ENCODE measurements at regions not wholly inside any gene's neighbourhood (a gene's known extent, or its start where the extent isn't known, plus 50 kb on each side); places are given as distances from the start of the nearest gene placed in this dataset.

GRCh38 chr3:145133281-145133680 is 1027.7 kb downstream of the PLOD2 start:
- Histone ChIP-seq H4K12ac (ENCODE audit: low read depth, low read length) (no peak overlapping the region), H3K14ac (ENCODE audit: low read length) (no peak overlapping the region), H3K18ac (ENCODE audit: low read length) (no peak overlapping the region), H3K4me2 (ENCODE audit: low read length) (no peak overlapping the region), H3K79me2 (ENCODE audit: control insufficient read depth, insufficient read depth, low read length, poor library complexity) (no peaks in the 10 kb centered on the region), H2BK12ac (ENCODE audit: low read length) (no peak overlapping the region), H3K4me1 (ENCODE audit: control insufficient read depth in 1 of 2, insufficient read depth in 2 of 2, low read length in 2 of 2) (no peaks in the 10 kb centered on the region), H3K4ac (ENCODE audit: low read depth, low read length) (no peak overlapping the region), H2AFZ (ENCODE audit: insufficient read depth, low read length, poor library complexity) (no peak overlapping the region), H3K9ac (ENCODE audit: low read length) (no peak overlapping the region), H3K9me3 (ENCODE audit: insufficient read depth, low read depth, low read length) (no peaks in the 10 kb centered on the region), H2AK5ac (ENCODE audit: low read length) (no peak overlapping the region), H2BK120ac (ENCODE audit: insufficient read depth, low read length, poor library complexity) (no peak overlapping the region), H3K27me3 (ENCODE audit: insufficient read depth, low read length) (no peaks in the 10 kb centered on the region), H3K36me3 (ENCODE audit: control insufficient read depth in 1 of 2, insufficient read depth in 2 of 2, low read length in 2 of 2) (no peaks in the 10 kb centered on the region), H4K8ac (ENCODE audit: low read depth, low read length) (no peak overlapping the region), H3K23ac (ENCODE audit: low read length) (no peak overlapping the region), H3K79me1 (ENCODE audit: low read length) (no peaks in the 10 kb centered on the region), H3K27ac (ENCODE audit: low read depth, low read length) (no peak overlapping the region), H2BK5ac (ENCODE audit: low read depth, low read length, poor library complexity) (no peak overlapping the region), H3K4me3 (ENCODE audit: low read depth, low read length) (no peak overlapping the region), H4K91ac (ENCODE audit: low read depth, low read length) (no peak overlapping the region)
- no peak for DNase-seq
- no CpG with 5 or more reads among the region's 2 CpGs for WGBS (ENCODE audit: extremely low coverage, insufficient coverage, insufficient read length)

GRCh38 chr3:145134738-145135137 is 1026.2 kb downstream of the PLOD2 start:
- DNase-seq = no peak
- no peaks in the 10 kb centered on the region for H3K9me3 ChIP-seq (ENCODE audit: insufficient read depth, low read depth, low read length)
- H3K4me1 ChIP-seq (ENCODE audit: control insufficient read depth in 1 of 2, insufficient read depth in 2 of 2, low read length in 2 of 2) = no peaks in the 10 kb centered on the region
- H2AK5ac ChIP-seq (ENCODE audit: low read length) = no peak overlapping the region
- H4K12ac ChIP-seq (ENCODE audit: low read depth, low read length) = no peak overlapping the region
- no peak overlapping the region for H3K14ac ChIP-seq (ENCODE audit: low read length)
- H3K79me1 ChIP-seq (ENCODE audit: low read length) = no peaks in the 10 kb centered on the region
- H3K79me2 ChIP-seq (ENCODE audit: control insufficient read depth, insufficient read depth, low read length, poor library complexity) = no peaks in the 10 kb centered on the region
- no CpG with 5 or more reads among the region's 2 CpGs for WGBS (ENCODE audit: extremely low coverage, insufficient coverage, insufficient read length)
- H3K23ac ChIP-seq (ENCODE audit: low read length) = no peak overlapping the region
- no peaks in the 10 kb centered on the region for H3K36me3 ChIP-seq (ENCODE audit: control insufficient read depth in 1 of 2, insufficient read depth in 2 of 2, low read length in 2 of 2)
- no peak overlapping the region for H3K27ac ChIP-seq (ENCODE audit: low read depth, low read length)
- no peak overlapping the region for H2AFZ ChIP-seq (ENCODE audit: insufficient read depth, low read length, poor library complexity)
- no peak overlapping the region for H3K4me2 ChIP-seq (ENCODE audit: low read length)
- no peak overlapping the region for H4K8ac ChIP-seq (ENCODE audit: low read depth, low read length)
- no peak overlapping the region for H3K4ac ChIP-seq (ENCODE audit: low read depth, low read length)
- no peak overlapping the region for H3K9ac ChIP-seq (ENCODE audit: low read length)
- no peak overlapping the region for H3K18ac ChIP-seq (ENCODE audit: low read length)
- H3K4me3 ChIP-seq (ENCODE audit: low read depth, low read length) = no peak overlapping the region
- no peak overlapping the region for H2BK120ac ChIP-seq (ENCODE audit: insufficient read depth, low read length, poor library complexity)
- H2BK12ac ChIP-seq (ENCODE audit: low read length) = no peak overlapping the region
- no peaks in the 10 kb centered on the region for H3K27me3 ChIP-seq (ENCODE audit: insufficient read depth, low read length)
- no peak overlapping the region for H4K91ac ChIP-seq (ENCODE audit: low read depth, low read length)
- no peak overlapping the region for H2BK5ac ChIP-seq (ENCODE audit: low read depth, low read length, poor library complexity)

DNA sequence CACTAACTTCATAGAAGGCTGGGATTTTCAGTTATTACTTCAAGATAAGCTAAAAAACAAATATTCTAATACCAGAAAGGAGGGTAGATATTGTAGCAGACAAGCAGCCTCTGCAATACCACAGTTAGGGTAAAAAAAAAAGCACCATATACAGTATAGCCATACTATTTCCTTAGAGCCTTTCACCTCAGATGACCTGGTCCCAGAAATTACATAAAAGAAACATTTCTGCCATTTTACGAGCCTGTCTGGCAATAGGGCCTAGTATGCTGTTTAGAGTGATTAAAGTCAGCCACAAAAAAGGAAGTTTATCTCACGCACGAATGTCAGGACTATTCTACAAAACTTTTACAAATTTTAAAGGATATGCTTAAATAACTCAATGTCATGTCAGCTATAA is 1016.6 kb downstream of the PLOD2 start:
- no peaks in the 10 kb centered on the region for H3K9me3 ChIP-seq (ENCODE audit: insufficient read depth, low read depth, low read length)
- H3K4me3 ChIP-seq (ENCODE audit: low read depth, low read length) = no peak overlapping the region
- no peak overlapping the region for H3K9ac ChIP-seq (ENCODE audit: low read length)
- no peak overlapping the region for H2AK5ac ChIP-seq (ENCODE audit: low read length)
- WGBS (ENCODE audit: extremely low coverage, insufficient coverage, insufficient read length) = no CpG with 5 or more reads among the region's 3 CpGs
- H3K4me2 ChIP-seq (ENCODE audit: low read length) = no peak overlapping the region
- H3K79me2 ChIP-seq (ENCODE audit: control insufficient read depth, insufficient read depth, low read length, poor library complexity) = no peaks in the 10 kb centered on the region
- H4K12ac ChIP-seq (ENCODE audit: low read depth, low read length) = no peak overlapping the region
- no peak overlapping the region for H4K91ac ChIP-seq (ENCODE audit: low read depth, low read length)
- H2BK120ac ChIP-seq (ENCODE audit: insufficient read depth, low read length, poor library complexity) = no peak overlapping the region
- no peaks in the 10 kb centered on the region for H3K27me3 ChIP-seq (ENCODE audit: insufficient read depth, low read length)
- H2AFZ ChIP-seq (ENCODE audit: insufficient read depth, low read length, poor library complexity) = no peak overlapping the region
- H3K23ac ChIP-seq (ENCODE audit: low read length) = no peak overlapping the region
- no peak overlapping the region for H3K14ac ChIP-seq (ENCODE audit: low read length)
- H3K79me1 ChIP-seq (ENCODE audit: low read length) = no peaks in the 10 kb centered on the region
- no peaks in the 10 kb centered on the region for H3K4me1 ChIP-seq (ENCODE audit: control insufficient read depth in 1 of 2, insufficient read depth in 2 of 2, low read length in 2 of 2)
- DNase-seq = no peak
- no peak overlapping the region for H2BK5ac ChIP-seq (ENCODE audit: low read depth, low read length, poor library complexity)
- no peak overlapping the region for H2BK12ac ChIP-seq (ENCODE audit: low read length)
- H4K8ac ChIP-seq (ENCODE audit: low read depth, low read length) = no peak overlapping the region
- no peak overlapping the region for H3K27ac ChIP-seq (ENCODE audit: low read depth, low read length)
- H3K4ac ChIP-seq (ENCODE audit: low read depth, low read length) = no peak overlapping the region
- H3K36me3 ChIP-seq (ENCODE audit: control insufficient read depth in 1 of 2, insufficient read depth in 2 of 2, low read length in 2 of 2) = no peaks in the 10 kb centered on the region
- no peak overlapping the region for H3K18ac ChIP-seq (ENCODE audit: low read length)

DNA sequence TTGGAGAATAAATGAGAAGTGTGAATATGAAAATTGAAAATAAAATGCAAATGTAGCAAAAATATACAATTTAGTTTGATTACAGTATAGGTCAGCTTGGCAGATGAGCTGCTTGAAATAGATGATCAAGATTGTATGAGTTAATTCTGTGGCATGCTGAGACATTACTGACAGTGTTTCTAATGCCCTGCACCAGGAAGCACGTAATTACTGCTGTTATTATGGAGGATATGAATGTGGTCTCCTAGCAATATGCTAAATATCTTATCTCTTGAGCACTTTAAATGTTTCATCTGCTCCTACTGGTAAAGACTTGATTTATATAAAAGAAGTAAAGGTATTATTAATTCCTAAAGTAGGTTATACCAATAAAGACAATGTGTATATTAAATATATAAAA is 1015.5 kb downstream of the PLOD2 start:
- Histone ChIP-seq H2BK12ac (ENCODE audit: low read length) (no peak overlapping the region), H3K4ac (ENCODE audit: low read depth, low read length) (no peak overlapping the region), H2AK5ac (ENCODE audit: low read length) (no peak overlapping the region), H3K9me3 (ENCODE audit: insufficient read depth, low read depth, low read length) (no peaks in the 10 kb centered on the region), H4K12ac (ENCODE audit: low read depth, low read length) (no peak overlapping the region), H3K4me2 (ENCODE audit: low read length) (no peak overlapping the region), H3K4me3 (ENCODE audit: low read depth, low read length) (no peak overlapping the region), H2AFZ (ENCODE audit: insufficient read depth, low read length, poor library complexity) (no peak overlapping the region), H3K36me3 (ENCODE audit: control insufficient read depth in 1 of 2, insufficient read depth in 2 of 2, low read length in 2 of 2) (no peaks in the 10 kb centered on the region), H3K23ac (ENCODE audit: low read length) (no peak overlapping the region), H2BK5ac (ENCODE audit: low read depth, low read length, poor library complexity) (no peak overlapping the region), H4K8ac (ENCODE audit: low read depth, low read length) (no peak overlapping the region), H3K4me1 (ENCODE audit: control insufficient read depth in 1 of 2, insufficient read depth in 2 of 2, low read length in 2 of 2) (no peaks in the 10 kb centered on the region), H3K79me2 (ENCODE audit: control insufficient read depth, insufficient read depth, low read length, poor library complexity) (no peaks in the 10 kb centered on the region), H3K14ac (ENCODE audit: low read length) (no peak overlapping the region), H2BK120ac (ENCODE audit: insufficient read depth, low read length, poor library complexity) (no peak overlapping the region), H3K18ac (ENCODE audit: low read length) (no peak overlapping the region), H3K27ac (ENCODE audit: low read depth, low read length) (no peak overlapping the region), H3K27me3 (ENCODE audit: insufficient read depth, low read length) (no peaks in the 10 kb centered on the region), H3K79me1 (ENCODE audit: low read length) (no peaks in the 10 kb centered on the region), H4K91ac (ENCODE audit: low read depth, low read length) (no peak overlapping the region), H3K9ac (ENCODE audit: low read length) (no peak overlapping the region)
- WGBS (ENCODE audit: extremely low coverage, insufficient coverage, insufficient read length) = no CpG with 5 or more reads among the region's 1 CpG
- no peak for DNase-seq

DNA sequence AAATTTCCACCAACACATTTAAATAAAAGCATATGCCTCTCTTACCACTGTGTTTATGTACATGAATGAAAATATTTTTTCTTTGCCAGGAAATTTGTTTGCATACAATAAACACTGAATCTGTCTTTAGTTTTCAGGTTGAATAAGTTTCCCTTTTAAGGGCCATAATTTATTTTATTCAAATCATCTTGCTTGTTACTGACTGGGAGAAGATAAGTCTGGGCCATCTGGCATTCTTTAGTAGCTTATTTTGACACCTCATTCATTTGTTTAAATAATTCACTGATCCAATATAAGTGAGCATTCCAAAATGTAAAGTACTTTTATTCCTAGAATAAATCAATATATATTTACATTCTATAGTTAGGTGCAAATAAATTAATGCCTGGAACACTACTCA is 1001.3 kb downstream of the PLOD2 start:
- DNase-seq = no peak
- Histone ChIP-seq H2AFZ (ENCODE audit: insufficient read depth, low read length, poor library complexity) (no peak overlapping the region), H4K91ac (ENCODE audit: low read depth, low read length) (no peak overlapping the region), H3K4me2 (ENCODE audit: low read length) (no peak overlapping the region), H2BK5ac (ENCODE audit: low read depth, low read length, poor library complexity) (no peak overlapping the region), H3K23ac (ENCODE audit: low read length) (no peak overlapping the region), H3K9me3 (ENCODE audit: insufficient read depth, low read depth, low read length) (no peaks in the 10 kb centered on the region), H3K36me3 (ENCODE audit: control insufficient read depth in 1 of 2, insufficient read depth in 2 of 2, low read length in 2 of 2) (no peaks in the 10 kb centered on the region), H3K9ac (ENCODE audit: low read length) (no peak overlapping the region), H3K27me3 (ENCODE audit: insufficient read depth, low read length) (no peaks in the 10 kb centered on the region), H4K8ac (ENCODE audit: low read depth, low read length) (no peak overlapping the region), H3K79me1 (ENCODE audit: low read length) (no peaks in the 10 kb centered on the region), H3K4me1 (ENCODE audit: control insufficient read depth in 1 of 2, insufficient read depth in 2 of 2, low read length in 2 of 2) (no peaks in the 10 kb centered on the region), H4K12ac (ENCODE audit: low read depth, low read length) (no peak overlapping the region), H3K14ac (ENCODE audit: low read length) (no peak overlapping the region), H3K79me2 (ENCODE audit: control insufficient read depth, insufficient read depth, low read length, poor library complexity) (no peaks in the 10 kb centered on the region), H3K4me3 (ENCODE audit: low read depth, low read length) (no peak overlapping the region), H2BK12ac (ENCODE audit: low read length) (no peak overlapping the region), H3K4ac (ENCODE audit: low read depth, low read length) (no peak overlapping the region), H2BK120ac (ENCODE audit: insufficient read depth, low read length, poor library complexity) (no peak overlapping the region), H3K27ac (ENCODE audit: low read depth, low read length) (no peak overlapping the region), H2AK5ac (ENCODE audit: low read length) (no peak overlapping the region), H3K18ac (ENCODE audit: low read length) (no peak overlapping the region)
